DOHH2 (cell line): ENCODE measurements at regions not wholly inside any gene's neighbourhood (a gene's known extent, or its start where the extent isn't known, plus 50 kb on each side); places are given as distances from the start of the nearest gene placed in this dataset.

ENCODE experiments used
- CTCF ChIP-seq: fragments of 200-600 bp; sonication (generic); IDR thresholded peaks from one replicate; pipeline ENCODE4 v1.5.1; 2014; ENCODE audit warnings: antibody characterized with exemption, mild to moderate bottlenecking, low read depth, low read length; ENCODE audit not compliant: poor library complexity, severe bottlenecking
- EZH2phosphoT487 ChIP-seq: fragments of 200-600 bp; sonication (generic); IDR thresholded peaks from 2 replicates; pipeline ENCODE4 v1.6.1; 2017; ENCODE audit warnings: borderline replicate concordance, mild to moderate bottlenecking, antibody characterized with exemption, low read length, moderate library complexity, mixed read lengths

GRCh38 chr6:133171989-133172604, 69.1 kb upstream of the EYA4 start:
- no peak for TF ChIP-seq CTCF
- TF ChIP-seq EZH2phosphoT487 = no peak
